GM12874 (cell line): ENCODE measurements at regions not wholly inside any gene's neighbourhood (a gene's known extent, or its start where the extent isn't known, plus 50 kb on each side); places are given as distances from the start of the nearest gene placed in this dataset.

Experiments
- TF ChIP-seq, protein P1 (sequence below): IDR thresholded peaks from 2 replicates; pipeline ENCODE4 v1.5.1; 2011; ENCODE audit warnings: low read depth, mild to moderate bottlenecking, control low read depth, low read length, moderate library complexity; ENCODE audit not compliant: insufficient read depth

DNA sequence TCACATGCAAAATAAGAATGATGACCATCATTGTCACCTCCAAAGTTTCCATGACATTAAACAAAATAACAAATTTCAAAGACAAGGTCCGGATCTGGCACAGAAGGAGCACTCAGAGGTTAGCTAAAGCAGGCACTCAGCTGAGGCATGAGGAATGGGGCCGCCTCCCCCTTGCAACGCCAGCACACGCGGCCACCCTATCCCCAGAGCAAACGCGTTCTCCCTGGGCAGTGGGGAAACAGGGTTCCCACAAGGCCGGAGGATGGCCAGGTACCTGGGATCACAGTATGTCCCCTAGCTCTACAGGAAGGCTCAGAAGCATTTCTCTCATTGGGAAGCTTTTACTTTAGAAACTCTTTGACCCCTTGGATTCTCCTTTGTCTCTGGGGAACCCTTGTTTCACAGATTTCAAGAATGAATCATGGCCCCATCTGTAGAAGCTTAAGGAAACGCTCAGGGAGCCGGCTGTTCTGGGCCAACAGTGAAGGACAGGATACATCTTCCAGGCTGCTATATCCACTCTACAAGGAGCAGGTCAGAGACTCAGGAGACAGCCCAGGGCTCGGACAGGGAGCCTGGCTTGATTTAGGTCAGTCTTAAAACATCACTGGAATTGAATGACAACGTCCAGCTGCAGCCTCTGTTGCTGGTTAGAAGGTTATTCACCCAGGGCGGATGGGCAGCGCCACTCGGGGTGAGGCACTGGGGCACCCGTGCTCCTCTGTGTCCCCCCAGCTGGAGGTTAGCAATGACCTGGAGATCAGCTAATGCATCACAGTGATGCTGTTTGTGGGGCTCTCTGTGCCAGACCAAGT is 496.4 kb downstream of the NPHP4 start:
- TF ChIP-seq, protein P1, sequence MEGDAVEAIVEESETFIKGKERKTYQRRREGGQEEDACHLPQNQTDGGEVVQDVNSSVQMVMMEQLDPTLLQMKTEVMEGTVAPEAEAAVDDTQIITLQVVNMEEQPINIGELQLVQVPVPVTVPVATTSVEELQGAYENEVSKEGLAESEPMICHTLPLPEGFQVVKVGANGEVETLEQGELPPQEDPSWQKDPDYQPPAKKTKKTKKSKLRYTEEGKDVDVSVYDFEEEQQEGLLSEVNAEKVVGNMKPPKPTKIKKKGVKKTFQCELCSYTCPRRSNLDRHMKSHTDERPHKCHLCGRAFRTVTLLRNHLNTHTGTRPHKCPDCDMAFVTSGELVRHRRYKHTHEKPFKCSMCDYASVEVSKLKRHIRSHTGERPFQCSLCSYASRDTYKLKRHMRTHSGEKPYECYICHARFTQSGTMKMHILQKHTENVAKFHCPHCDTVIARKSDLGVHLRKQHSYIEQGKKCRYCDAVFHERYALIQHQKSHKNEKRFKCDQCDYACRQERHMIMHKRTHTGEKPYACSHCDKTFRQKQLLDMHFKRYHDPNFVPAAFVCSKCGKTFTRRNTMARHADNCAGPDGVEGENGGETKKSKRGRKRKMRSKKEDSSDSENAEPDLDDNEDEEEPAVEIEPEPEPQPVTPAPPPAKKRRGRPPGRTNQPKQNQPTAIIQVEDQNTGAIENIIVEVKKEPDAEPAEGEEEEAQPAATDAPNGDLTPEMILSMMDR, result no peak

DNA sequence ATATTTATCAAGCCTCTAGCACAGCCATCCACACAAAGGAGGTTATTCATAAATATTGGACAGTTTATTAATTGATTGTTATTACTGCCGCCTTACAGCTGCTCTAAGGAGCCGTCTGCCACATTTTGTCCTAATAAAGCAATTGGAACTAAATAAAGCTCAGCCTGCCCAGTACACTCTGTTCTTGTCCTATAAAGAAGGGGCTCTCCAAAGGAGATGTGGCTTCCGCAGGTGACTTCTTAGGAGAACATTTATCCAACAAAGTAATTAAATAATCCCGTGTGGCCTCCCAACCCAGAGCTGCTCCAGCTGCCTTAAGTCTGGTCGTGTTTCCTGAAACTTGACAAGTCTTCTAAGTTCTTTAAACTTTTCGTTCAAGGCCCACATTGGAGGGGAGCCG is 497.7 kb downstream of the NPHP4 start:
- TF ChIP-seq, protein P1, result no peak

DNA sequence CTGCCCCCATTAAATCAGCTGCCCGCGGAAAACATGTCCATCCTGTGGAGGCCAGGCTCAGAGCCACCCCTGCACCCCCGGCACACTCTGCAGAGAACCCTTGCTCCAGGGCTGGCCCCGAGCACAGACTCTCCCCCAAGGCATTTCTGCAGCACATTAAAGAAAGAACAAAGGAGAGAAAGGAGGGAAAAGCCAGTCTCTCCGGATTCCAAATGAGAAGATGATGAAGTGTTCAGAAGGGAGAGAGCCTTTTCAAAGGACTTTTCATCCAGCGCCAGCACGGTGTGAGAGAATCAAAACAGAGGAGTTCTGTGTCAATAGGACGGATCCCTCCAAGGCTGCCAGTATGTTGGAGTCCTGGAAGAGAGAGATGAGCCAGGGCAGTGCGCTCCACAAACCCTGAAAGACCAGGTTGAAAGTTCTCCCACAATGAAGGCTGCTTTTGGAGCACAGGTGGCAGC is 498.3 kb downstream of the NPHP4 start:
- TF ChIP-seq, protein P1, result no peak

DNA sequence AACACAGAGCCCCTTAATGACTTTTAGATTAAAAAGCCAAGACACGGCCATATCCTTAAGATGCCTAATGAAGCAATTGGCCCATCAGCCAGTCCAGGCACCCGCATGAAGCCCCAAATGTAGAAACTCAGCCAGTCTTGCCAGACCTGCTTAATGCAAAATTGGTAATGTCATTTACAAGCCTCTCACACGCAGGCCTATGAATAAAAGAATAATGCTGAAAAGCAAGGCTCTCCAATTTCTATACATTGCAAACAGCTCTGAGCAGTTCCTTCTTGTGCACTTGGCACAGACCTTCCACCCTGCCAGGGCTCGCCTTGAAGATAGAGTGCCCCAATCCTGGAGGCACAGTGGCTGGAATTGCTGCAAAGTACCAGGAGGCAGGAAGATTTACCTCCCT is 498.9 kb downstream of the NPHP4 start:
- TF ChIP-seq, protein P1, result no peak

DNA sequence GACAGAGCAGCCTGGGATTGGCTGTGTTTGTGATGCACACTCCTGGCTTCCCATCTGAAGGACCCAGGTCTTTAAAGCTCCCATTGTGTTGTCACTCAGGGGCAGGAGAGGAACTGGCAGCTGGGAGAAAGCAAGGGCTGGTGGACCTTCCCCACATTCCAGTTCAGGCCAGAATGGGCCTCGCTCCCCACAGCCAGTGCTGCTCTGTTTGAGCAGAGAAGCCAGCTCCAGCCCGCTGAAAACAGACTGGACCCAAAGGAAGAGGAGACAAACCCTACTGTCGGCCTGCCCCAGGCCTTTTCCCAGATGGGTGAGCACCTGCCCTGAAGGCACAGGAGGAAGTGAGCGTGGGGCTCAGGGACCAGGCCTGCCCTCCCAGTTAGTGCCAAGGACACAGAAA is 499.4 kb downstream of the NPHP4 start:
- TF ChIP-seq, protein P1, result no peak

DNA sequence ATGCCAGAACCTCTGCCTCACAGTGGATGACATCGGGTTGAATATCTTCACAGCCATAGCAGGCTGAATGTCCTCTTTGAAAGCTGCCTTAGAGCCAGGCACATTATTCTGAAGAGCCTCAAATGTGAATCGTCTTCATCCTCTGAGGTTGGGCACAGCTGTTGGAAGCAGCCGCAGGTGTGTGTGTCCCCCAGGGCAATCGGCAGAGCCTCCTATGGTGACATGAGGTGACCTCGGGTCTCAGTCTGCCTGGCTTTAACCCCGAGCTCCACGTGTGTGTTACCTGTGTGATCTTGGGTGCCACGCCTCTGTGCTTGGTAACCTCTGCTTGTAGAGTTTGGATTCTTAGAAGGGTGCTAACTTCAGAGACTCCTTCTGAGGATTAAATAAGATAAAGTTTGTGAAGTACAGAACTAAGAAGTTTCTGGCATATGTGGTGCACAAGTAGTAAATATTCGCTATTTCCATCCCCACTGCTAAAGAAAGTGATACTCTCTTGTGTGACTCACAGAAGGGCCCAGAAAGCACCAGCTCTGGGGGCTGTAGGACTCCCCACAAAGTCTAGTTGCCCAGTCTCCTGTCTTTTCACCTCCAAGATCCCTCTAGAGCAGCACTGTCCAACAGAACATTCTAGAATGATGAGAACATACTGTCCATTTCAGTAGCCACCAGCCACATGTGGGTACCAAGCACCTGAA is 500.9 kb downstream of the NPHP4 start:
- TF ChIP-seq, protein P1, result no peak

DNA sequence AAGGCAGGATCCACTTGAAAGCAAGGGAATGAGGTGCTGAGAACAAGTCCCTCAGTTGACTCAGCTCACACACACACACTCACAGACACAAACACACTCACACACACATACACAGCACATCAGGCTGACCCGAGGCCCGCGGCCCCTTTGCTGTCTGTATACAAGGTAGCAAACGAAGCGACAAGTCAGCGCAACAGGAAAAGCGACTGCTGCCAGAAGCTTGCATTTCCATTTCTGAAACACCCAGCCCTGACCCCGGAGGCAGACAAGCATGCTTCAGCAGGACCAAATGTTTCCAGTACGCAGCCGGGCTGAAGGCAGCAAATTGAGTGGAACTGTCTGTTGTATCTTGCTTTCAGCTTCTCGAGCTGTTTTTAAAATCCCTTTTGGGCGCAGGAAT is 501.6 kb downstream of the NPHP4 start:
- TF ChIP-seq, protein P1, result no peak
